ENCODE measurements at regions not wholly inside any gene's neighbourhood (a gene's known extent, or its start where the extent isn't known, plus 50 kb on each side); places are given as distances from the start of the nearest gene placed in this dataset.
A peak's percentile ranks its signal among the peaks of the same experiment; 100 is the strongest.

DNA sequence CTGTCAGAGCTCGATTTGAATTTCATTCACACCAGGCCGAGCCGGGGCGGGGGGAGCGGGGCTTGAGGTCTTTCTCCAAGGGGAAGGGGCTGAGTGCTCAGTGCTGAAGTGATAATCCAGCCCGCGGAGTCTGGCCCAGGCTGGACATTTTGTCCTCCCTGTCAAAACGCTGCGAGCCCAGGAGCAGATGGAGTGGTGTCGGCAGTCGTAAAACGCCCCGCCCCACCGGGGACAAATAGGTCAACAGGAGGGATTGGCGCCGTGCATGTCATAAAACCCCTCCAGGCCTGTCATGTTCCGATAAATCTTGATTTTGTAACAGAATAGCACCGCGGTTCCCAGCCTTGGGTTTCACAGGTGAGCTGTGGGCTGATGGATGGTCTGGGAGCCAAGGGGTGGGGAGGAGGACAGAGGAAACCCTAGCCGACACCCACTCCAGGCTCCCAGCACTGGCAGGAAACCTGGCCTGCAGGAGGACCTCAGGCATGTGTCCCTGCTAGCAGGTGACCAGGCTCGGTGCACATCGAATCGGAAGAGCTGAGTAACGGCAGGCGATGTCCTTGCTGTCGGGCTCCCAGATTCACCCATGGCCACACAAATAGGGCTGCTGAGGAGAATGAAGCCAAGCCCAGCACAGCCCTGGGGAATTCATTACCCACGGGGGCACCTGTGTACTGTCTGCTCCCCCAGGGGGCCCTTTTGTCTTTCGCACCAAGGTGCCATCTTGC, 341.4 kb downstream of the FOXL1 start:
- H3K9me3 ChIP-seq (ENCODE audit: control insufficient read depth, insufficient read depth, low read depth, low read length): no peaks in the 10 kb centered on the region
- no peaks in the 10 kb centered on the region for H3K36me3 ChIP-seq (ENCODE audit: control insufficient read depth in 2 of 2, insufficient read depth in 1 of 2, low read length in 2 of 2)
- H3K4me1 ChIP-seq (ENCODE audit: control insufficient read depth, insufficient read depth, low read length): no peaks in the 10 kb centered on the region; the same call in 1 of the 2 replicates
- H3K4me3 ChIP-seq (ENCODE audit: low read depth, low read length): no peak overlapping the region
- H3K27ac ChIP-seq (ENCODE audit: extremely low read depth, low read depth, low read length): no peak overlapping the region
- CTCF ChIA-PET: interaction anchor here (0.6 kb wide), 1 partner anchor 154 kb away, joined by 3 read pairs; no protein-coding TSS in a partner anchor
- TF ChIP-seq ZNF585B (tag by site-specific recombination; IDR thresholded peaks at IDR 0.05): peak; percentile 39
- TF ChIP-seq OVOL3 (tag by site-specific recombination; IDR thresholded peaks at IDR 0.05): no peak
- TF ChIP-seq ZNF155 (tag by site-specific recombination; IDR thresholded peaks at IDR 0.05): no peak
- peak; percentile 18; the same call in 1 of the 2 replicates for TF ChIP-seq TRIM28 (IDR thresholded peaks at IDR 0.05; ENCODE audit: borderline replicate concordance, low read length)
- POLR2A ChIA-PET: no interaction called here

DNA sequence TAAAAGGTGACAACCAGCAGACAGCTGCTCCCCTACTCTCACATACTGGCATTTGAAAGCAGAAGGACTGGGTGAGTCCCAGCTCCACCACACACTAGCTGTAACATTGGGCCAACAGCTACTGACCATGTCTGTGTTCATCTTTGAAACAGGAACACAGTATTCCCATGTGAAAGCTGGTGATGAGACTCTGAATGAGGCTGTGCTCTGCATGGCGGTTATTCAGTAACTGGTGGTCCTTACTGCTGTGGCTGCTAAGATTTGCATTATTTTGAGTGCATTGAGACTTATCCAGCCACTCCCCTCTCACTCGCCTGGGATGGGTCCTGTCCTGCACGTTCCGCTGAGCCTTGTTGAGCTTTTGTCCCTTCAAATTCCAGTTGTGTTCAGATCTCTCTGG, 342.9 kb downstream of the FOXL1 start:
- Histone ChIP-seq H3K36me3 (ENCODE audit: control insufficient read depth in 2 of 2, insufficient read depth in 1 of 2, low read length in 2 of 2) (no peaks in the 10 kb centered on the region), H3K27ac (ENCODE audit: extremely low read depth, low read depth, low read length) (no peak overlapping the region), H3K4me3 (ENCODE audit: low read depth, low read length) (no peak overlapping the region), H3K4me1 (ENCODE audit: control insufficient read depth, insufficient read depth, low read length) (peaks cover 7% of the 10 kb centered on the region; the same call in 1 of the 2 replicates), H3K9me3 (ENCODE audit: control insufficient read depth, insufficient read depth, low read depth, low read length) (no peaks in the 10 kb centered on the region)
- TF ChIP-seq ZBTB7A (tag by site-specific recombination; IDR thresholded peaks at IDR 0.05; ENCODE audit: low read depth) (no peak), ZNF510 (tag by site-specific recombination; IDR thresholded peaks at IDR 0.05; ENCODE audit: insufficient replicate concordance) (no peak), TRIM28 (IDR thresholded peaks at IDR 0.05; ENCODE audit: borderline replicate concordance, low read length) (peak; percentile 96; the same call in 1 of the 2 replicates), SETDB1 (IDR thresholded peaks at IDR 0.05; ENCODE audit: insufficient read length, low read length) (peak; percentile 92)
- TF ChIP-seq, protein P1, sequence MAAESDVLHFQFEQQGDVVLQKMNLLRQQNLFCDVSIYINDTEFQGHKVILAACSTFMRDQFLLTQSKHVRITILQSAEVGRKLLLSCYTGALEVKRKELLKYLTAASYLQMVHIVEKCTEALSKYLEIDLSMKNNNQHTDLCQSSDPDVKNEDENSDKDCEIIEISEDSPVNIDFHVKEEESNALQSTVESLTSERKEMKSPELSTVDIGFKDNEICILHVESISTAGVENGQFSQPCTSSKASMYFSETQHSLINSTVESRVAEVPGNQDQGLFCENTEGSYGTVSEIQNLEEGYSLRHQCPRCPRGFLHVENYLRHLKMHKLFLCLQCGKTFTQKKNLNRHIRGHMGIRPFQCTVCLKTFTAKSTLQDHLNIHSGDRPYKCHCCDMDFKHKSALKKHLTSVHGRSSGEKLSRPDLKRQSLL (tag by site-specific recombination; IDR thresholded peaks at IDR 0.05): no peak
- TF ChIP-seq, protein P2, sequence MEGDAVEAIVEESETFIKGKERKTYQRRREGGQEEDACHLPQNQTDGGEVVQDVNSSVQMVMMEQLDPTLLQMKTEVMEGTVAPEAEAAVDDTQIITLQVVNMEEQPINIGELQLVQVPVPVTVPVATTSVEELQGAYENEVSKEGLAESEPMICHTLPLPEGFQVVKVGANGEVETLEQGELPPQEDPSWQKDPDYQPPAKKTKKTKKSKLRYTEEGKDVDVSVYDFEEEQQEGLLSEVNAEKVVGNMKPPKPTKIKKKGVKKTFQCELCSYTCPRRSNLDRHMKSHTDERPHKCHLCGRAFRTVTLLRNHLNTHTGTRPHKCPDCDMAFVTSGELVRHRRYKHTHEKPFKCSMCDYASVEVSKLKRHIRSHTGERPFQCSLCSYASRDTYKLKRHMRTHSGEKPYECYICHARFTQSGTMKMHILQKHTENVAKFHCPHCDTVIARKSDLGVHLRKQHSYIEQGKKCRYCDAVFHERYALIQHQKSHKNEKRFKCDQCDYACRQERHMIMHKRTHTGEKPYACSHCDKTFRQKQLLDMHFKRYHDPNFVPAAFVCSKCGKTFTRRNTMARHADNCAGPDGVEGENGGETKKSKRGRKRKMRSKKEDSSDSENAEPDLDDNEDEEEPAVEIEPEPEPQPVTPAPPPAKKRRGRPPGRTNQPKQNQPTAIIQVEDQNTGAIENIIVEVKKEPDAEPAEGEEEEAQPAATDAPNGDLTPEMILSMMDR (tag by site-specific recombination; IDR thresholded peaks at IDR 0.05): no peak
- TF ChIP-seq, protein P3, sequence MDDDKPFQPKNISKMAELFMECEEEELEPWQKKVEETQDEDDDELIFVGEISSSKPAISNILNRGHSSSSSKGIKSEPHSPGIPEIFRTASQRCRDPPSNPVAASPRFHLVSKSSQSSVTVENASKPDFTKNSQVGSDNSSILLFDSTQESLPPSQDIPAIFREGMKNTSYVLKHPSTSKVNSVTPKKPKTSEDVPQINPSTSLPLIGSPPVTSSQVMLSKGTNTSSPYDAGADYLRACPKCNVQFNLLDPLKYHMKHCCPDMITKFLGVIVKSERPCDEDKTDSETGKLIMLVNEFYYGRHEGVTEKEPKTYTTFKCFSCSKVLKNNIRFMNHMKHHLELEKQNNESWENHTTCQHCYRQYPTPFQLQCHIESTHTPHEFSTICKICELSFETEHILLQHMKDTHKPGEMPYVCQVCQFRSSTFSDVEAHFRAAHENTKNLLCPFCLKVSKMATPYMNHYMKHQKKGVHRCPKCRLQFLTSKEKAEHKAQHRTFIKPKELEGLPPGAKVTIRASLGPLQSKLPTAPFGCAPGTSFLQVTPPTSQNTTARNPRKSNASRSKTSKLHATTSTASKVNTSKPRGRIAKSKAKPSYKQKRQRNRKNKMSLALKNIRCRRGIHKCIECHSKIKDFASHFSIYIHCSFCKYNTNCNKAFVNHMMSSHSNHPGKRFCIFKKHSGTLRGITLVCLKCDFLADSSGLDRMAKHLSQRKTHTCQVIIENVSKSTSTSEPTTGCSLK (tag by site-specific recombination; IDR thresholded peaks at IDR 0.05): no peak
- ChIA-PET POLR2A (no interaction called here), CTCF (interaction anchor here (0.8 to 1.0 kb wide), 2 partner anchors 10 to 192 kb away, joined by 3 read pairs; no protein-coding TSS in a partner anchor)

DNA sequence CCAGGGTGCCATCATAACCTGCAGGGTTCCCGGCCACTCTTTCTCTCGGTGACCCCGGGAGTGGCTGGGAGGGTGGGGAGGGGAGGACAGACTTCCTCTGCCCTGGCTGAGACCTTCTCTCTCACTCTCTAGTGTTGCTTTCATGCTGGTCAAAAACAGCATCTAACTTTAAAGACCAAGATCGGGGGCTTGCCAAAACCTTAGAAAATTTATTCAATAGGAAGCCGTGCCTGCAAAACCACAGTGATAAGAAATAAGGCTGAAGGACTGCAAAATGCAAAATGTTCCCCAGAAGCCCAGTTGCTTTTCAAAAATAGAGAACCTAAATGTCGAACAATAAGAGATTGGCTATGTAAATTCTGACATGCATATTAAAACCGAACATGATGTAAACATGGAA, 344.0 kb downstream of the FOXL1 start:
- H3K4me3 ChIP-seq (ENCODE audit: low read depth, low read length): no peak overlapping the region
- no peaks in the 10 kb centered on the region for H3K9me3 ChIP-seq (ENCODE audit: control insufficient read depth, insufficient read depth, low read depth, low read length)
- peaks cover 7% of the 10 kb centered on the region; the same call in 1 of the 2 replicates for H3K4me1 ChIP-seq (ENCODE audit: control insufficient read depth, insufficient read depth, low read length)
- POLR2A ChIA-PET: no interaction called here
- TF ChIP-seq, protein P4, sequence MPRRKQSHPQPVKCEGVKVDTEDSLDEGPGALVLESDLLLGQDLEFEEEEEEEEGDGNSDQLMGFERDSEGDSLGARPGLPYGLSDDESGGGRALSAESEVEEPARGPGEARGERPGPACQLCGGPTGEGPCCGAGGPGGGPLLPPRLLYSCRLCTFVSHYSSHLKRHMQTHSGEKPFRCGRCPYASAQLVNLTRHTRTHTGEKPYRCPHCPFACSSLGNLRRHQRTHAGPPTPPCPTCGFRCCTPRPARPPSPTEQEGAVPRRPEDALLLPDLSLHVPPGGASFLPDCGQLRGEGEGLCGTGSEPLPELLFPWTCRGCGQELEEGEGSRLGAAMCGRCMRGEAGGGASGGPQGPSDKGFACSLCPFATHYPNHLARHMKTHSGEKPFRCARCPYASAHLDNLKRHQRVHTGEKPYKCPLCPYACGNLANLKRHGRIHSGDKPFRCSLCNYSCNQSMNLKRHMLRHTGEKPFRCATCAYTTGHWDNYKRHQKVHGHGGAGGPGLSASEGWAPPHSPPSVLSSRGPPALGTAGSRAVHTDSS (tag by site-specific recombination; IDR thresholded peaks at IDR 0.05): no peak
- TF ChIP-seq SALL2 (tag by site-specific recombination; IDR thresholded peaks at IDR 0.05; ENCODE audit: borderline replicate concordance): no peak
- no peak overlapping the region for H3K27ac ChIP-seq (ENCODE audit: extremely low read depth, low read depth, low read length)
- CTCF ChIA-PET: interaction anchor here (0.7 to 1.0 kb wide), 2 partner anchors 11 to 49 kb away, joined by 3 read pairs; no protein-coding TSS in a partner anchor
- H3K36me3 ChIP-seq (ENCODE audit: control insufficient read depth in 2 of 2, insufficient read depth in 1 of 2, low read length in 2 of 2): no peaks in the 10 kb centered on the region
